ENCODE measurements at regions not wholly inside any gene's neighbourhood (a gene's known extent, or its start where the extent isn't known, plus 50 kb on each side); places are given as distances from the start of the nearest gene placed in this dataset.

DNA sequence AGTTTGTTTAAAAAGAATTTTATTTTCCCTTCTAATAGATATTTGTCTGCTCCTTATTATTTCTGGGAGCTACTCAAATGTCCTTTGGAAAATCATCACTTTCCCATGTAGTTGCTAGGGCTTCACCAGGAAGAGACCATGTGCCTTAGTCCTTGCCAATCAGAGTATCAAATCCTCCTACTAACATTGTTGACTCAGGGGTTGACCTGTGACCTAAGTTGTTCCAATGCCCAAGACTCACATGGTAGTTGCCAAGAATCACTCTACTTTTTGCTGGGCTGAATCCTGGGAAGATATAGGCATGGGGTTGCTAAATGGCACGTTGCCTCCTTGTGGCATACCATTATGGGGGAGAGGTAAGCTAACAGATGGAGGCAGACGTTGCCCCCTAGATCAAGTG is 58.2 kb upstream of the FOXD3 start:
- no peak for DNase-seq (ENCODE audit: low read depth in 1 of 2, low spot score in 1 of 2)
- no peak overlapping the region for H3K27ac ChIP-seq (replicated peaks)
- peaks cover 2% of the 10 kb centered on the region for H3K27me3 ChIP-seq (ENCODE audit: insufficient read depth, poor library complexity, severe bottlenecking)
- TF ChIP-seq, protein P1, sequence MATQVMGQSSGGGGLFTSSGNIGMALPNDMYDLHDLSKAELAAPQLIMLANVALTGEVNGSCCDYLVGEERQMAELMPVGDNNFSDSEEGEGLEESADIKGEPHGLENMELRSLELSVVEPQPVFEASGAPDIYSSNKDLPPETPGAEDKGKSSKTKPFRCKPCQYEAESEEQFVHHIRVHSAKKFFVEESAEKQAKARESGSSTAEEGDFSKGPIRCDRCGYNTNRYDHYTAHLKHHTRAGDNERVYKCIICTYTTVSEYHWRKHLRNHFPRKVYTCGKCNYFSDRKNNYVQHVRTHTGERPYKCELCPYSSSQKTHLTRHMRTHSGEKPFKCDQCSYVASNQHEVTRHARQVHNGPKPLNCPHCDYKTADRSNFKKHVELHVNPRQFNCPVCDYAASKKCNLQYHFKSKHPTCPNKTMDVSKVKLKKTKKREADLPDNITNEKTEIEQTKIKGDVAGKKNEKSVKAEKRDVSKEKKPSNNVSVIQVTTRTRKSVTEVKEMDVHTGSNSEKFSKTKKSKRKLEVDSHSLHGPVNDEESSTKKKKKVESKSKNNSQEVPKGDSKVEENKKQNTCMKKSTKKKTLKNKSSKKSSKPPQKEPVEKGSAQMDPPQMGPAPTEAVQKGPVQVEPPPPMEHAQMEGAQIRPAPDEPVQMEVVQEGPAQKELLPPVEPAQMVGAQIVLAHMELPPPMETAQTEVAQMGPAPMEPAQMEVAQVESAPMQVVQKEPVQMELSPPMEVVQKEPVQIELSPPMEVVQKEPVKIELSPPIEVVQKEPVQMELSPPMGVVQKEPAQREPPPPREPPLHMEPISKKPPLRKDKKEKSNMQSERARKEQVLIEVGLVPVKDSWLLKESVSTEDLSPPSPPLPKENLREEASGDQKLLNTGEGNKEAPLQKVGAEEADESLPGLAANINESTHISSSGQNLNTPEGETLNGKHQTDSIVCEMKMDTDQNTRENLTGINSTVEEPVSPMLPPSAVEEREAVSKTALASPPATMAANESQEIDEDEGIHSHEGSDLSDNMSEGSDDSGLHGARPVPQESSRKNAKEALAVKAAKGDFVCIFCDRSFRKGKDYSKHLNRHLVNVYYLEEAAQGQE (IDR thresholded peaks at IDR 0.05; ENCODE audit: insufficient replicate concordance, low read depth), result no peak
- TF ChIP-seq SPI1 (IDR thresholded peaks at IDR 0.05; ENCODE audit: borderline replicate concordance, low read depth), result no peak
- TF ChIP-seq, protein P2, sequence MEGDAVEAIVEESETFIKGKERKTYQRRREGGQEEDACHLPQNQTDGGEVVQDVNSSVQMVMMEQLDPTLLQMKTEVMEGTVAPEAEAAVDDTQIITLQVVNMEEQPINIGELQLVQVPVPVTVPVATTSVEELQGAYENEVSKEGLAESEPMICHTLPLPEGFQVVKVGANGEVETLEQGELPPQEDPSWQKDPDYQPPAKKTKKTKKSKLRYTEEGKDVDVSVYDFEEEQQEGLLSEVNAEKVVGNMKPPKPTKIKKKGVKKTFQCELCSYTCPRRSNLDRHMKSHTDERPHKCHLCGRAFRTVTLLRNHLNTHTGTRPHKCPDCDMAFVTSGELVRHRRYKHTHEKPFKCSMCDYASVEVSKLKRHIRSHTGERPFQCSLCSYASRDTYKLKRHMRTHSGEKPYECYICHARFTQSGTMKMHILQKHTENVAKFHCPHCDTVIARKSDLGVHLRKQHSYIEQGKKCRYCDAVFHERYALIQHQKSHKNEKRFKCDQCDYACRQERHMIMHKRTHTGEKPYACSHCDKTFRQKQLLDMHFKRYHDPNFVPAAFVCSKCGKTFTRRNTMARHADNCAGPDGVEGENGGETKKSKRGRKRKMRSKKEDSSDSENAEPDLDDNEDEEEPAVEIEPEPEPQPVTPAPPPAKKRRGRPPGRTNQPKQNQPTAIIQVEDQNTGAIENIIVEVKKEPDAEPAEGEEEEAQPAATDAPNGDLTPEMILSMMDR (IDR thresholded peaks at IDR 0.05; ENCODE audit: insufficient read depth, low read length), result no peak
- TF ChIP-seq GABPA (IDR thresholded peaks at IDR 0.05; ENCODE audit: low read depth), result no peak
- TF ChIP-seq POLR2AphosphoS5 (IDR thresholded peaks at IDR 0.05; ENCODE audit: low read depth), result no peak
- H3K4me3 ChIP-seq (replicated peaks; ENCODE audit: insufficient read depth, low read length), result no peak overlapping the region

DNA sequence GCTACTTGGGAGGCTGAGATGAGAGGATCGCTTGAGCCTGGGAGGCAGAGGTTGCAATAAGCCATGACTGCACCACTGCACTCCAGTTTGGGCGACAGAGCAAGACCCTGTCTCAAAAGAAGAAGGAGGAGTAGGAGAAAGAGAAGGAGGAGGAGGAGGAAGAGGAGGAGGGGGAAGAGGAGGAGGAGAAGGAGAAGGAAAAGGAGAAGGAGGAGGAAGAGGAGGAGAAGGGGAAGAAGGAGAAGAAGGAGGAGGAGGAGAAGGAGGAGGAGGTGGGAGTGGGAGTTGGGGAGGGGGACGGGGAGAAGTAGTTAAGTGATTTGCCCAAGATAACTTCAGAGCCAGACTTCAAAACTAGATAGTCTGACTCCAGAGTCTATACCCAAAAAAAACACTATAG is 55.5 kb upstream of the FOXD3 start:
- Histone ChIP-seq H3K27ac (replicated peaks) (no peak overlapping the region), H3K4me3 (replicated peaks; ENCODE audit: insufficient read depth, low read length) (no peak overlapping the region), H3K27me3 (ENCODE audit: insufficient read depth, poor library complexity, severe bottlenecking) (peaks cover 4% of the 10 kb centered on the region)
- DNase-seq (ENCODE audit: low read depth in 1 of 2, low spot score in 1 of 2), result no peak
- TF ChIP-seq, protein P1 (IDR thresholded peaks at IDR 0.05; ENCODE audit: insufficient replicate concordance, low read depth), result no peak
- TF ChIP-seq, protein P2 (IDR thresholded peaks at IDR 0.05; ENCODE audit: insufficient read depth, low read length), result no peak
- TF ChIP-seq GABPA (IDR thresholded peaks at IDR 0.05; ENCODE audit: low read depth), result no peak
- TF ChIP-seq POLR2AphosphoS5 (IDR thresholded peaks at IDR 0.05; ENCODE audit: low read depth), result no peak
- no peak for TF ChIP-seq SPI1 (IDR thresholded peaks at IDR 0.05; ENCODE audit: borderline replicate concordance, low read depth)

DNA sequence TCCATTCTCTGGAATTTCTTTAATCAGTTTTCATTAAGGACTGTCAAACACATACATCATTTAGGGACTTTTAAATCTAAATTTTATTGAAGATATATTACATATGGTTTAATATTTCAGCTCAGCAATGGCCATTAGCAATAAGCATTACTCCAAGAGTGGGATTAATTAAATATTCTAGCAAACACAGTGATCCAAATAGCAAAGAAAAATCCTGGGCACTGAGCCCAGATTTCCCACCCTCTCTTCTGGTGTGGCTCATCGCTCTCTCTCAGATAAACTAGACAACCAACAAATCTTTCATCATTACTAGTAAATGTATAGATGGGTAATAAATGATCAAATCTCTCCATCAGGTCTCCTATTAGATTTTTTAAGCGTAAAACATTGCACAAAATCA is 53.5 kb upstream of the FOXD3 start:
- TF ChIP-seq POLR2AphosphoS5 (IDR thresholded peaks at IDR 0.05; ENCODE audit: low read depth), result no peak
- TF ChIP-seq, protein P1 (IDR thresholded peaks at IDR 0.05; ENCODE audit: insufficient replicate concordance, low read depth), result no peak
- TF ChIP-seq SPI1 (IDR thresholded peaks at IDR 0.05; ENCODE audit: borderline replicate concordance, low read depth), result no peak
- no peak for TF ChIP-seq GABPA (IDR thresholded peaks at IDR 0.05; ENCODE audit: low read depth)
- TF ChIP-seq, protein P2 (IDR thresholded peaks at IDR 0.05; ENCODE audit: insufficient read depth, low read length), result no peak
- DNase-seq (ENCODE audit: low read depth in 1 of 2, low spot score in 1 of 2), result no peak
- no peak overlapping the region for H3K4me3 ChIP-seq (replicated peaks; ENCODE audit: insufficient read depth, low read length)

More for the DNA sequence above, 53.5 kb upstream of the FOXD3 start:
- Histone ChIP-seq H3K27ac (replicated peaks) (no peak overlapping the region), H3K27me3 (ENCODE audit: insufficient read depth, poor library complexity, severe bottlenecking) (peaks cover 4% of the 10 kb centered on the region)
